HG02840 (cell line): ENCODE measurements at regions not wholly inside any gene's neighbourhood (a gene's known extent, or its start where the extent isn't known, plus 50 kb on each side); places are given as distances from the start of the nearest gene placed in this dataset.
"Not testable (repeated sequence)": the region's sequence is repeated elsewhere in the genome, so short reads cannot be mapped to it uniquely, and the experiment has no call there.

Experiments
- ATAC-seq: cut with Tn5 transposase; IDR thresholded peaks from one replicate; pipeline ENCODE4 v1.9.1; 2021; ENCODE audit warnings: mild to moderate bottlenecking, moderate library complexity, moderate number of reproducible peaks; ENCODE audit not compliant: unreplicated experiment, low FRiP score

DNA sequence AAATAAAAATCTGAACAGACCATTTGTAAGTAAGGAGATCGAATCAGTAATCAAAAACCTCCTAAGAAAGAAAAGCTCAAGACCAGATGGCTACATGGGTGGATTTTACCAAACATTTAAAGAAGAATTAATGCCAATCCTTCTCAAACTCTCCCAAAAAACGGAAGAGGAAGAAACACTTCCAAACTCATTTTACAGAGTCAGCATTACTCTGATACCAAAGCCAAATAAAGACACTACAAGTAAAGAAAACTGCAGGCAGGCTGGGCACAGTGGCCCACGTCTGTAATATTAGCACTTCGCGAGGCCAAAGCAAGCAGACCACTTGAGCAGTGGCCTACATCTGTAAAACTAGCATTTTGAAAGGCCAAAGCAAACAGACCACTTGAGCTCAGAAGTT lies 159.8 kb downstream of the DPY19L2 start:
- ATAC-seq = no peak

DNA sequence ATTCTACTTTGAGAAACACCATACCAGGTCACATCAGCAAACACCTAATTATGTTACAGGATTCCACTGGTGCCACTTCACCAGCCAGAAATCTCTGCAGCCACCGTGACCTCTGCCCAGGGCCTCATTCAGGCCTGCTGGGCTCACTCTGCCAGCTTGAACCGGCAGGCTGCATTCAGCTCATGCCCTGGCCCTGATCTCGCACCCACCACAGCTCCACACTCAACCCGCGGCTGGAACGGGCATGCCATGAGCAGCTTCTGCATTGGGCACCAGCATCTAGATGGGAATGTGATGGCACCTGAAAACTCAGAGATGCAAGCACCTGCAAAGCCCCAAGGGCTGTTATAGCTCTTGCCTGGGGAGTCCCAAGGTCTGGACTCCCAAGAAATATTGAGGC lies 168.7 kb downstream of the DPY19L2 start:
- ATAC-seq = no peak

DNA sequence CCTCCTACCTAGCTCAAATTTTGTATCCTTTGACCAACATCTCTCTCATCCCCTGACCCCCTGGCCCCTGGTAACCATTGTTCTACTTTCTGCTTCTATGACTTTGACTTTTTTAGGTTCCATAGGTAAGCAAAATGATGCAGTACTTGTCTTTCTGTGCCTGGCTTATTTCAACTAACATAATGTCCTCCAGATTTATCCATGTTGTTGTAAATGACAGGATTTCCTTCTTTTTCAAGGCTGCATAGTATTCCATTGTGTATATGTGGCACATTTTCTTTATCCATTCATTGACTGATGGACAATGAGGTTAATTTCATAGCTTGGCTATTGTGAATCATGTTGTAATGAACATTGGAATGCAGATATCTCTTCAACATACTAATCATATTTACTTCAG lies 170.1 kb downstream of the DPY19L2 start:
- no peak for ATAC-seq

- ATAC-seq = no peak
Observed at GRCh38 chr12:63496654-63497053, 171.6 kb downstream of the DPY19L2 start.

GRCh38 chr12:63495974-63496373 lies 172.3 kb downstream of the DPY19L2 start:
- no peak for ATAC-seq

GRCh38 chr12:63493357-63493756 lies 174.9 kb downstream of the DPY19L2 start:
- ATAC-seq = not testable (repeated sequence)

DNA sequence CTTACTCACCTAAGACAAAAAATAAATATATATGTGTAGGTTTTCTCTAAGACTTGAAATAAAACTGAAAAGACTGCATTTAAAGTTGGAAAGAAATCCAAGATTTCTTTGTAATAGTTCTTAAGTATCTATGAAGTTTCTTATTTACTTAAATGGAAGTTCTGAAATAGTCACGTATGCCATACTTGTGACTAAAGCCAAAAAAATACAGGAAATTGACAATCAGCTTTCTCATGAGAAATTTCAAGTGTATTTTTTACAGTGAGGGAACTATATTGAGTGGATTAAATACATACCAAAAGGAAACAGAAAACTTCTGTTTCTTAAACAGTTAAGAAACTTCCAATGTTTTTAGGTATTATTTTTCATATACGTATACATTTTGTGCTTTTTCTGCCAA lies 188.1 kb downstream of the DPY19L2 start:
- no peak for ATAC-seq

GRCh38 chr12:63470161-63470560 lies 198.1 kb downstream of the DPY19L2 start:
- no peak for ATAC-seq

- no peak for ATAC-seq
Observed at GRCh38 chr12:63467951-63468350, 200.3 kb downstream of the DPY19L2 start.

DNA sequence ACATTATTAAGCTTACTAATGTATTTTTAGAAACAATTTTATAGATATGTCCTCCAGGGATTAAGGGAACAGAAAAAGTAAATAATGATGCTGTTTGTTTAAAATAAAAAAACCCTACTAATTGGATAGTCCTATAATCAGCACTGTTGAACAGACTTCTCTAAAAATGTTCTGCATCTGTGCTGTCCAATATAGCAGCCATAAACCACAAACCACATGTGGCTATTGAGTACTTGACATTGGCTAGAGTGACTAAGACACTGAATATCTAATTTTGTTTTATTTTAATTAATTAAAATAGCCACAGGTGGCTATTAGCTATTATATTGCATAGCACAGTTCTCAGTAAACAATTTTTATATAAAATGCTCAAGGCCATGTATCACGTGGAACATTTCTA lies 210.4 kb downstream of the DPY19L2 start:
- ATAC-seq = no peak

DNA sequence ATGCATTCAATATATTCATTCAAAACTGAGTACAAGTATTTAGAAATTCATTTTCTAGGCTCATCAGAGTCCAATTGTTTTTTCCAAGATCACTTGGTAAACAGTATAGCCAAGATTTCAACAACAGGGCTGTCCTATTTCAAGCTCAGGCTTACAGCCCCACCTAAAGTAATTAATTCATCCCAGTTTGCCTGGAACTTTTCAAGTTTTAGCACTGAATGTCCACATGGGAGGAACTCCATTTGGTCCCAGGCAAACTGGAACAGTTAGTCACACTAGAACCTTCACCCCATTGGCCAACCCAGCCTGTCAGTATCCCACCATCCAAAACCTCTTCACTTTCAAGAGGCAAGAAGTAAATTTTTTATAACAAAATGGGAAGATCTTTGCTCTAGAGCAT lies 210.9 kb downstream of the DPY19L2 start:
- no peak for ATAC-seq

DNA sequence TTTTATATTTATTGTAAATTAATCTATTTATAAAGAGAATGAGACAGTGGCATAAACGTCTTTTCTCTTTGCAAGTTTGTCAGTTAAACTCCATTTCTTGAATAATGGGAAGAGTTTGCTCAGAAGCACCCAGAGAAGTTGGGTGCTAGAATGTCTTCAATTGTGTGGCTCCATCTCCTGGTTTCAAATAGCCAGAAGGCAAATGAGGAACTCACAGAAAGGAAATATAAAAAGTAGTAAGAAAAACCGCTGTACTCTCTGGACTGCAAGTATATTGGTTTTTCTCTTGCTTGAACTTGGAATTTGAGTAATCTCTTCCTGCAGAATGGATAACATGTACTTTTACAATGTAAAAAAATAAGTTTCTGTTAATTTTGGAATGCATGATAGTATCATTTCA lies 217.5 kb downstream of the DPY19L2 start:
- ATAC-seq = no peak

DNA sequence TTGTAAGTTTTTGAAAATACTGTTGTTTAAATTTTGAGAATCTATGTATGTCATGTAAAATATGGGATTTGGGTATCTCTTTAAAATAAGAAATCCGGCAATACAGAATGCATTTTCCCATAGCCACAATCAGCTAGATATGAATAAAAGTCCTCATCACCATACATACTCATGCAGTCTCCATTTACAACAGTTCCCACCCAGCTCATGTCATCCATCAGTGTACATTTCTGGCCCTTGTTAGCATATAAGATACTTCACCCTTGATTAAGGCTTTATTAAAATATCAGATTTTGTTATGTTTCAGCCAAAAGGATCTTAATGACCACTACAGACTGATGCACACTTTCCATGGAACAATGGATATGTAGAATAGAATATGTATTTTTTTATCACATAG lies 218.0 kb downstream of the DPY19L2 start:
- no peak for ATAC-seq

DNA sequence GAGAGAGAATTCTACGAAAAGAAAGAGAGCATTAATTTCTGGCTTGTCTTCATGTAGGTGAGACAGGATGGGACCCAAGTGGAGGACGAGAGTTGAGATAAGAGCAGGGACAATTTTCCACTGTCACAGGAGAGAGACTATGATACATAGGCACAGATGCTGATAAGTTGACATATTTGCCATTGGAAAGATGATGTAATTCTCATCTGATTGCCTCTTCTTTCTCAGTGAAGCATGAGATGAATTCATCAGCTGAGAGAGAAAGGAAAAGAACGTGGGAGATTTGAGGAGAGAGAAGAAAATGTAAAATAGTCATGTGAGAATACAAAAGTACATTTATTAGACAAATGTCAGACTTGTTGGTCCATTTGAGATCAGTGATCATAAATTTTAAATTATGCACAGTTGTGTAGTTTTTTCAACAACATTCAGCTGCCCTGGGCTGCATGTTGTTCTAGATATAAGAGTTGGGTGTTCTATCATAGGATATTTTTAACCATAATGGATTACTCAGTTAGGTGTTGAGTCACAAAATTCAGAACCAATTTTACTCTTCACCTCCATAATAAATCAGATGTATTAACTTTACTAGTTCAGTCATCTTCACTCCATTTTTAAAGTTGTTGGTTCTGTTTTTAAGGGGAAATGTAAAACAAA lies 222.9 kb downstream of the DPY19L2 start:
- no peak for ATAC-seq

DNA sequence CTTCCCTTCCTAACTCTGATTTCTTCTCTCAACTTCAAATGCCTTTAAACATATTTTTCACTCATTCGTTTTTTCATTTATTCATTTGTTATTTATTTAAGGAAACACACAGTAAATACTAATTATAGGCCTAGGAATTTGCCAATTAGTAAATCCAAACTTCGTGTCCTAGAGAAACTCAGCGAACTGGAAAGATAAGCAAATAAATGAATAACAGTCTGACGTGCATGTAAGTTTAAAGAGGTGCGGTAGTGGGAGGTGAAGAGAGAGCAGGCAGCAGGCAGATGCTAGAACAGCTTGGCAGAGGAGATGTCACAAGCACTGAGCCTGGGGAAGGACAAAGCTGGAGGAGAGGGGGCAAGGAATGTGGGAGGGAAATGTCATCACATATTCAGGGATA lies 228.2 kb downstream of the DPY19L2 start:
- no peak for ATAC-seq

GRCh38 chr12:63434384-63434783 lies 233.9 kb downstream of the DPY19L2 start:
- not testable (repeated sequence) for ATAC-seq

- not testable (repeated sequence) for ATAC-seq
Observed at GRCh38 chr12:63427969-63428368, 240.3 kb downstream of the DPY19L2 start.

DNA sequence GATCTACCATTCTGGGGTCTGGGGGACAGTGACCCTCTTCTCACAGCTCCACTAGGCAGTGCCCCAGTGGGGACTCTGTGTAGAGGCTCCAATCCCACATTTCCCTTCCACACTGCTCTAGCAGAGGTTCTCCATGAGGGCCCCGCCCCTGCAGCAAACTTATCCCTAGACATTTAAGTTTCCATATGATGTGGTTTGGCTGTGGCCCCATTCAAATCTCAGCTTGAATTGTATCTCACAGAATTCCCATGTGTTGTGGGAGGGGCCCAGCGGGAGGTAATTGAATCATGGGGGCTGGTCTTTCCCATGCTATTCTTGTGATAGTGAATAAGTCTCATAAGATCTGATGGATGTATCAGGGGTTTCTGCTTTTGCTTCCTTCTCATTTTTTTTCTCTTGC lies 241.3 kb downstream of the DPY19L2 start:
- ATAC-seq = not testable (repeated sequence)

- ATAC-seq = no peak
Observed at GRCh38 chr12:63424671-63425070, 243.6 kb downstream of the DPY19L2 start.

GRCh38 chr12:63423839-63424238 lies 244.5 kb downstream of the DPY19L2 start:
- ATAC-seq = no peak

GRCh38 chr12:63420206-63420644 lies 248.1 kb downstream of the DPY19L2 start:
- peak; percentile 84 for ATAC-seq

DNA sequence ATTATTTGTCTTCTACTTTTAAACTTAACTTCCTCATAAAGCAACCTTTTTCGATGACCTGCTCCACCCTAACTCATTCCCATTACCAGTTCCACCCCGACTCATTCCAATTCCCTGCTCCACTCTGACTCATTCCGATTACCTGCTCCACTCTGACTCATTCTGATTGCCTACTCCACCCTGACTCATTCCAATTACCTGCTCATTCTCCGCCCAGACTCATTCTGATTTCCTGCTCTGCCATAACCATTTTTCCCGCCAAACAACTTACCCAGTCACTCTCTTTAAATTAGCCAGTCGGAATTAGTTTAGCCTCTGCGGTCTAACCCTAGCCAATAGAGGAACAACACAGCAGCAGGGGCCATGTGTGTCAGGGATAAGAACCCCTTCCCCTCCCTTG lies 249.1 kb downstream of the DPY19L2 start:
- ATAC-seq = no peak

DNA sequence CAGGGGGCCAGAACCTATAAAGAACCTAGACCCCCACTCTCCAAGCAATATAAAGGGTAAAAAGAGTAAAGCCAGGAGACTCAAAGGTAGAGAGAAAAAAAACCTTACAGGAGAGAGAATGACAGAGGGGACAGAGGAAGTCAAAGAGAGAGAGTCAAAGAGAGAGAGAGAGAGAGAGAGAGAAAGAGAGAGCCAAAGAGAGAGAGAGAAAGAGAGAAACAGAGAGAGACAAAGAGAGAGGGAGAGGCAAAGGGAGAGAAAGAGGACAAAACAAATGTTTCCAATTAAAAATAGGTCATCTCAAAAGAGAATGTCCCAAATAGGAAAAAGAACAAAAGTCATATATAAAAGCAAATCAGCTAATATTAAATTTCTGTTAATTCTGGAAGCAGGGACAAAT lies 251.5 kb downstream of the DPY19L2 start:
- no peak for ATAC-seq
